RKO (cell line): ENCODE measurements at regions not wholly inside any gene's neighbourhood (a gene's known extent, or its start where the extent isn't known, plus 50 kb on each side); places are given as distances from the start of the nearest gene placed in this dataset.

Experiments
- DNase-seq: peaks from one replicate; pipeline ENCODE4 v3.0.0-alpha.2; 2016; ENCODE audit warnings: low spot score

- DNase-seq: no peak
Measured at GRCh38 chr11:133720951-133721350, 124.4 kb downstream of the SPATA19 start.

GRCh38 chr11:133719532-133720235 is 125.6 kb downstream of the SPATA19 start:
- DNase-seq: no peak

- no peak for DNase-seq
Measured at GRCh38 chr11:133718831-133719230, 126.5 kb downstream of the SPATA19 start.

- no peak for DNase-seq
Measured at GRCh38 chr11:133718238-133718637, 127.1 kb downstream of the SPATA19 start.

GRCh38 chr11:133716602-133717001 is 128.7 kb downstream of the SPATA19 start:
- no peak for DNase-seq

GRCh38 chr11:133715602-133716001 is 129.7 kb downstream of the SPATA19 start:
- no peak for DNase-seq

GRCh38 chr11:133714471-133715375 is 130.6 kb downstream of the SPATA19 start:
- DNase-seq: no peak

- DNase-seq: no peak
Measured at GRCh38 chr11:133713844-133714243, 131.5 kb downstream of the SPATA19 start.

- no peak for DNase-seq
Measured at GRCh38 chr11:133713406-133713805, 131.9 kb downstream of the SPATA19 start.

- DNase-seq: no peak
Measured at GRCh38 chr11:133712051-133712560, 133.2 kb downstream of the SPATA19 start.

- DNase-seq: no peak
Measured at GRCh38 chr11:133711545-133711944, 133.8 kb downstream of the SPATA19 start.

- DNase-seq: no peak
Measured at GRCh38 chr11:133710681-133711240, 134.6 kb downstream of the SPATA19 start.

GRCh38 chr11:133710241-133710640 is 135.1 kb downstream of the SPATA19 start:
- DNase-seq: no peak

- DNase-seq: no peak
Measured at GRCh38 chr11:133708547-133709051, 136.7 kb downstream of the SPATA19 start.

GRCh38 chr11:133706925-133707794 is 138.2 kb downstream of the SPATA19 start:
- DNase-seq: no peak

- no peak for DNase-seq
Measured at GRCh38 chr11:133705873-133706272, 139.4 kb downstream of the SPATA19 start.

- no peak for DNase-seq
Measured at GRCh38 chr11:133705074-133705648, 140.2 kb downstream of the SPATA19 start.

- no peak for DNase-seq
Measured at GRCh38 chr11:133699071-133699470, 146.2 kb downstream of the SPATA19 start.

- DNase-seq: no peak
Measured at GRCh38 chr11:133698654-133699053, 146.7 kb downstream of the SPATA19 start.

- DNase-seq: no peak
Measured at GRCh38 chr11:133697603-133698180, 147.6 kb downstream of the SPATA19 start.

- DNase-seq: no peak
Measured at GRCh38 chr11:133697161-133697560, 148.2 kb downstream of the SPATA19 start.
